ENCODE measurements at regions not wholly inside any gene's neighbourhood (a gene's known extent, or its start where the extent isn't known, plus 50 kb on each side); places are given as distances from the start of the nearest gene placed in this dataset.

GRCh38 chr4:34181311-34181841, 2062.9 kb downstream of the ARAP2 start:
- H3K27me3 ChIP-seq (replicated peaks; ENCODE audit: insufficient read depth): no peaks in the 10 kb centered on the region
- TF ChIP-seq, protein P1, sequence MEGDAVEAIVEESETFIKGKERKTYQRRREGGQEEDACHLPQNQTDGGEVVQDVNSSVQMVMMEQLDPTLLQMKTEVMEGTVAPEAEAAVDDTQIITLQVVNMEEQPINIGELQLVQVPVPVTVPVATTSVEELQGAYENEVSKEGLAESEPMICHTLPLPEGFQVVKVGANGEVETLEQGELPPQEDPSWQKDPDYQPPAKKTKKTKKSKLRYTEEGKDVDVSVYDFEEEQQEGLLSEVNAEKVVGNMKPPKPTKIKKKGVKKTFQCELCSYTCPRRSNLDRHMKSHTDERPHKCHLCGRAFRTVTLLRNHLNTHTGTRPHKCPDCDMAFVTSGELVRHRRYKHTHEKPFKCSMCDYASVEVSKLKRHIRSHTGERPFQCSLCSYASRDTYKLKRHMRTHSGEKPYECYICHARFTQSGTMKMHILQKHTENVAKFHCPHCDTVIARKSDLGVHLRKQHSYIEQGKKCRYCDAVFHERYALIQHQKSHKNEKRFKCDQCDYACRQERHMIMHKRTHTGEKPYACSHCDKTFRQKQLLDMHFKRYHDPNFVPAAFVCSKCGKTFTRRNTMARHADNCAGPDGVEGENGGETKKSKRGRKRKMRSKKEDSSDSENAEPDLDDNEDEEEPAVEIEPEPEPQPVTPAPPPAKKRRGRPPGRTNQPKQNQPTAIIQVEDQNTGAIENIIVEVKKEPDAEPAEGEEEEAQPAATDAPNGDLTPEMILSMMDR (IDR thresholded peaks at IDR 0.05): no peak
- no peak for TF ChIP-seq POLR2AphosphoS5 (IDR thresholded peaks at IDR 0.05)
- WGBS: 67% methylated on average over 2 of the region's 2 CpGs
- no peaks in the 10 kb centered on the region for H3K4me1 ChIP-seq (replicated peaks)
- intact Hi-C loops (cut with DNase I): no loop called here
- H3K27ac ChIP-seq: no peak overlapping the region
- no peaks in the 10 kb centered on the region for H3K36me3 ChIP-seq
- H3K4me3 ChIP-seq: no peak overlapping the region
- DNase-seq (ENCODE audit: low spot score): no peak
- no peaks in the 10 kb centered on the region for H3K9me3 ChIP-seq

DNA sequence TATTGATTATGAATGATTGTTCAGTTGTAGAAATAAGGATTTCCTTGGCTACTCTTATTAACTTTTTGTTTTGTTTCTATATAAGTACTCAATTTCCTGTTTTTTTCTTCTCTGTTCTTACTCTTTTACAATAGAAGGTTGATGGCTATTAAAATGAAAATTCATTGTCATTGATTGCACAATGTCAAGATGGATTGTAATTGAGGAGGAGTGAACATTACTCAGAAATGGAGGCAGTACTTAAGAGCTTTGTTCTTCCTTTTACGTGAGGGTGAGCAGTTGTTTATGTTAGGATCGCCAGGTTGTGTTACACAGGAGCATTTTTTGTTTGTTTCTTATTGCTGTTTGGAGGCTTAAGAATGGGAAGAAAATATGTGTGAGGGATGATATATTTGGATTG, 2062.4 kb downstream of the ARAP2 start:
- TF ChIP-seq, protein P1 (IDR thresholded peaks at IDR 0.05): no peak
- Histone ChIP-seq H3K27ac (no peak overlapping the region), H3K4me3 (no peak overlapping the region), H3K9me3 (no peaks in the 10 kb centered on the region), H3K27me3 (replicated peaks; ENCODE audit: insufficient read depth) (no peaks in the 10 kb centered on the region), H3K4me1 (replicated peaks) (no peaks in the 10 kb centered on the region), H3K36me3 (no peaks in the 10 kb centered on the region)
- 48% methylated on average over 2 of the region's 2 CpGs for WGBS
- DNase-seq (ENCODE audit: low spot score): no peak
- intact Hi-C loops (cut with DNase I): no loop called here

DNA sequence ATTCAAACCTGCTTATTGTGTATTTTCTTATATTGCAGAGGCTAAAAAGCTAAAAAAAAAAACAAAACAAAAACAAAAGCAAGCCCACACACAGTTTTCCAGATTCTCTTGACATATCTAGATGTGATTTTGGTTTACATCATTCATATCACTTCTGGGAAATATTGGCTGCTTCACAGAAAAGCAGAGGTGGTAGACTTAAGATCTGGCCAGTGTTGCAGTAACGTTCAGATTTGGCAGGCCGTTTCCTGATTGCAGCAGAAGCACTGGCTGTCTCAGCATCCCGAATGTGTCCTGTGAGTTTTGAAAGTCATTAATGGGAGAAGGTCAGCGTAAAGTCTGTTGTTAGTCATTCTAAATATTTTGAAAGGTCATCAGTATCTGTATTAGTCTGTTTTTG, 2062.0 kb downstream of the ARAP2 start:
- WGBS: 74% methylated on average over 4 of the region's 4 CpGs
- intact Hi-C loops (cut with DNase I): no loop called here
- no peak overlapping the region for H3K27ac ChIP-seq

DNA sequence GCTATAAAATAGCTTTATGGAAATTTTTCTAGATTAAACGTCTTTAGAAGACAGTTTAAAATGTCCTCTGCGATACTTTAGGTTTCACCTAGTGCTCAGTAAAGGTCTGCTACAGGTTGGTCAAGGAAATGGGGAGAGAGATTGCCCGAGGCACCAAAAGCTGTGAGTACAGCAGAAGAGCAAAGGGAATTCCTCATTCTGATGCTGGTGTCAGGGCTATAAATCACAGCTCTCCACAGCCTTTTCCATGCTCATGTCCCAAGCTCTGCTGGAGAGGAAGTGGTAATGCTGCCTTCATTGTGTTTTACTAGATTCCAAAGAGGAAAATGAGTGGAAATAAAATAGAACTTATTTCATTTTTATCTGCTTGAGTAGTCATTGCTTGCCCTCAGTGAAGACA, 2060.4 kb downstream of the ARAP2 start:
- Histone ChIP-seq H3K27me3 (replicated peaks; ENCODE audit: insufficient read depth) (no peaks in the 10 kb centered on the region), H3K27ac (no peak overlapping the region), H3K4me1 (replicated peaks) (no peaks in the 10 kb centered on the region), H3K9me3 (no peaks in the 10 kb centered on the region), H3K36me3 (no peaks in the 10 kb centered on the region), H3K4me3 (no peak overlapping the region)
- no peak for DNase-seq (ENCODE audit: low spot score)
- intact Hi-C loops (cut with DNase I): no loop called here
- no peak for TF ChIP-seq POLR2AphosphoS5 (IDR thresholded peaks at IDR 0.05)
- TF ChIP-seq POLR2A (IDR thresholded peaks at IDR 0.05): no peak
- TF ChIP-seq, protein P1 (IDR thresholded peaks at IDR 0.05): no peak
- 62% methylated on average over 3 of the region's 3 CpGs for WGBS

More for the DNA sequence above, 2062.0 kb downstream of the ARAP2 start:
- no peaks in the 10 kb centered on the region for H3K9me3 ChIP-seq
- no peaks in the 10 kb centered on the region for H3K36me3 ChIP-seq
- no peaks in the 10 kb centered on the region for H3K27me3 ChIP-seq (replicated peaks; ENCODE audit: insufficient read depth)
- H3K4me1 ChIP-seq (replicated peaks): no peaks in the 10 kb centered on the region
- H3K4me3 ChIP-seq: no peak overlapping the region
- no peak for TF ChIP-seq POLR2A (IDR thresholded peaks at IDR 0.05)
- TF ChIP-seq POLR2AphosphoS5 (IDR thresholded peaks at IDR 0.05): no peak
- TF ChIP-seq, protein P1 (IDR thresholded peaks at IDR 0.05): no peak
- DNase-seq (ENCODE audit: low spot score): no peak

DNA sequence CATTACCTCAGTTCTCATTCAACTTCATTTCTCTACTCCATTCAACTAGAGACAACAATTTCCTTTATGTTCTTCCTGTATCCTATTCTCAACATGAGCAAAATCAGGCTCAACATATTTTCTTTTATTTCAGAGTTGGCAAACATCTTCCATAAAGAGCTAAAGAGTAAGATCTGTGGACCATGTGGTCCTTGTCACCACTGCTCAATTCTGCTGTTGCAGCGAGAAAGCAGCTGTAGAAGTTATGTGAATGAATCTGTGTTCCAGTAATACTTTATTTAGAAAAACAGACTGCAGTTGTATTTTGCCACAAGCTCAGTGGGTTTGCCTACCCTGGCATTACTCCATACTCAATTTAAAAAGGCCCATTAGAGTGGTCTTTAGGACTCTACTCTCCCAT, 2057.3 kb downstream of the ARAP2 start:
- no peaks in the 10 kb centered on the region for H3K9me3 ChIP-seq
- 40% methylated on average over 1 of the region's 1 CpG for WGBS
- no peak for DNase-seq (ENCODE audit: low spot score)
- H3K36me3 ChIP-seq: no peaks in the 10 kb centered on the region
- no peak overlapping the region for H3K4me3 ChIP-seq
- no peak overlapping the region for H3K27ac ChIP-seq
- intact Hi-C loops (cut with DNase I): no loop called here
- TF ChIP-seq, protein P1 (IDR thresholded peaks at IDR 0.05): no peak
- TF ChIP-seq POLR2AphosphoS5 (IDR thresholded peaks at IDR 0.05) (no peak), POLR2A (IDR thresholded peaks at IDR 0.05) (no peak)
- H3K27me3 ChIP-seq (replicated peaks; ENCODE audit: insufficient read depth): no peaks in the 10 kb centered on the region
- H3K4me1 ChIP-seq (replicated peaks): no peaks in the 10 kb centered on the region
